ENCODE measurements at regions not wholly inside any gene's neighbourhood (a gene's known extent, or its start where the extent isn't known, plus 50 kb on each side); places are given as distances from the start of the nearest gene placed in this dataset.
"Not testable (repeated sequence)": the region's sequence is repeated elsewhere in the genome, so short reads cannot be mapped to it uniquely, and the experiment has no call there.

- Histone ChIP-seq H3K4me3 (no peak overlapping the region), H3K27ac (replicated peaks) (no peak overlapping the region), H3K4me1 (peaks cover 14% of the 10 kb centered on the region), H3K36me3 (no peaks in the 10 kb centered on the region), H3K9me3 (replicated peaks) (no peaks in the 10 kb centered on the region), H3K27me3 (ENCODE audit: low read depth) (no peaks in the 10 kb centered on the region)
- intact Hi-C loops (cut with micrococcal nuclease) = no loop called here
- DNase-seq = no peak
- TF ChIP-seq, protein P1, sequence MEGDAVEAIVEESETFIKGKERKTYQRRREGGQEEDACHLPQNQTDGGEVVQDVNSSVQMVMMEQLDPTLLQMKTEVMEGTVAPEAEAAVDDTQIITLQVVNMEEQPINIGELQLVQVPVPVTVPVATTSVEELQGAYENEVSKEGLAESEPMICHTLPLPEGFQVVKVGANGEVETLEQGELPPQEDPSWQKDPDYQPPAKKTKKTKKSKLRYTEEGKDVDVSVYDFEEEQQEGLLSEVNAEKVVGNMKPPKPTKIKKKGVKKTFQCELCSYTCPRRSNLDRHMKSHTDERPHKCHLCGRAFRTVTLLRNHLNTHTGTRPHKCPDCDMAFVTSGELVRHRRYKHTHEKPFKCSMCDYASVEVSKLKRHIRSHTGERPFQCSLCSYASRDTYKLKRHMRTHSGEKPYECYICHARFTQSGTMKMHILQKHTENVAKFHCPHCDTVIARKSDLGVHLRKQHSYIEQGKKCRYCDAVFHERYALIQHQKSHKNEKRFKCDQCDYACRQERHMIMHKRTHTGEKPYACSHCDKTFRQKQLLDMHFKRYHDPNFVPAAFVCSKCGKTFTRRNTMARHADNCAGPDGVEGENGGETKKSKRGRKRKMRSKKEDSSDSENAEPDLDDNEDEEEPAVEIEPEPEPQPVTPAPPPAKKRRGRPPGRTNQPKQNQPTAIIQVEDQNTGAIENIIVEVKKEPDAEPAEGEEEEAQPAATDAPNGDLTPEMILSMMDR (IDR thresholded peaks at IDR 0.05; ENCODE audit: borderline replicate concordance) = no peak
These were observed 350.9 kb downstream of the C12orf75 start for GRCh38 chr12:105681341-105681740.

- H3K36me3 ChIP-seq; DNase-seq; H3K4me3 ChIP-seq; intact Hi-C loops (cut with micrococcal nuclease); H3K27ac ChIP-seq (replicated peaks); H3K4me1 ChIP-seq; H3K27me3 ChIP-seq (ENCODE audit: low read depth); H3K9me3 ChIP-seq (replicated peaks): not testable (repeated sequence)
These were observed 352.3 kb downstream of the C12orf75 start for GRCh38 chr12:105682821-105683220.

- H3K27me3 ChIP-seq (ENCODE audit: low read depth); DNase-seq; H3K4me1 ChIP-seq; H3K4me3 ChIP-seq; intact Hi-C loops (cut with micrococcal nuclease); H3K27ac ChIP-seq (replicated peaks); H3K9me3 ChIP-seq (replicated peaks); H3K36me3 ChIP-seq: not testable (repeated sequence)
These were observed 353.3 kb downstream of the C12orf75 start for GRCh38 chr12:105683836-105684235.

- TF ChIP-seq, protein P1 (IDR thresholded peaks at IDR 0.05; ENCODE audit: borderline replicate concordance) = no peak
- H3K27me3 ChIP-seq (ENCODE audit: low read depth) = no peaks in the 10 kb centered on the region
- intact Hi-C loops (cut with micrococcal nuclease) = no loop called here
- H3K4me1 ChIP-seq = no peaks in the 10 kb centered on the region
- no peak overlapping the region for H3K27ac ChIP-seq (replicated peaks)
- DNase-seq = no peak
- no peak overlapping the region for H3K4me3 ChIP-seq
- peaks cover 8% of the 10 kb centered on the region for H3K9me3 ChIP-seq (replicated peaks)
- no peaks in the 10 kb centered on the region for H3K36me3 ChIP-seq
These were observed 367.6 kb downstream of the C12orf75 start for GRCh38 chr12:105698075-105698474.

- H3K27ac ChIP-seq (replicated peaks) = no peak overlapping the region
- no peak for DNase-seq
- H3K27me3 ChIP-seq (ENCODE audit: low read depth) = no peaks in the 10 kb centered on the region
- peaks cover 8% of the 10 kb centered on the region for H3K9me3 ChIP-seq (replicated peaks)
- TF ChIP-seq, protein P1 (IDR thresholded peaks at IDR 0.05; ENCODE audit: borderline replicate concordance) = no peak
- no peaks in the 10 kb centered on the region for H3K36me3 ChIP-seq
- H3K4me1 ChIP-seq = no peaks in the 10 kb centered on the region
- intact Hi-C loops (cut with micrococcal nuclease) = no loop called here
- no peak overlapping the region for H3K4me3 ChIP-seq
These were observed 368.7 kb downstream of the C12orf75 start for GRCh38 chr12:105699209-105699608.

- Histone ChIP-seq H3K36me3 (no peaks in the 10 kb centered on the region), H3K4me1 (peaks cover 17% of the 10 kb centered on the region), H3K27me3 (ENCODE audit: low read depth) (no peaks in the 10 kb centered on the region), H3K27ac (replicated peaks) (peak overlapping the region; percentile 56), H3K9me3 (replicated peaks) (no peaks in the 10 kb centered on the region), H3K4me3 (no peak overlapping the region)
- intact Hi-C loops (cut with micrococcal nuclease) = no loop called here
- TF ChIP-seq, protein P1 (IDR thresholded peaks at IDR 0.05; ENCODE audit: borderline replicate concordance) = no peak
- DNase-seq = no peak
These were observed 374.3 kb downstream of the C12orf75 start for GRCh38 chr12:105704787-105705186.

- Histone ChIP-seq H3K9me3 (replicated peaks) (no peaks in the 10 kb centered on the region), H3K4me1 (peaks cover 17% of the 10 kb centered on the region), H3K27ac (replicated peaks) (peak overlapping the region; percentile 56), H3K4me3 (no peak overlapping the region), H3K27me3 (ENCODE audit: low read depth) (no peaks in the 10 kb centered on the region), H3K36me3 (no peaks in the 10 kb centered on the region)
- intact Hi-C loops (cut with micrococcal nuclease) = no loop called here
- no peak for DNase-seq
- TF ChIP-seq, protein P1 (IDR thresholded peaks at IDR 0.05; ENCODE audit: borderline replicate concordance) = no peak
These were observed 374.7 kb downstream of the C12orf75 start for GRCh38 chr12:105705235-105705634.
